ENCODE measurements at regions not wholly inside any gene's neighbourhood (a gene's known extent, or its start where the extent isn't known, plus 50 kb on each side); places are given as distances from the start of the nearest gene placed in this dataset.

DNA sequence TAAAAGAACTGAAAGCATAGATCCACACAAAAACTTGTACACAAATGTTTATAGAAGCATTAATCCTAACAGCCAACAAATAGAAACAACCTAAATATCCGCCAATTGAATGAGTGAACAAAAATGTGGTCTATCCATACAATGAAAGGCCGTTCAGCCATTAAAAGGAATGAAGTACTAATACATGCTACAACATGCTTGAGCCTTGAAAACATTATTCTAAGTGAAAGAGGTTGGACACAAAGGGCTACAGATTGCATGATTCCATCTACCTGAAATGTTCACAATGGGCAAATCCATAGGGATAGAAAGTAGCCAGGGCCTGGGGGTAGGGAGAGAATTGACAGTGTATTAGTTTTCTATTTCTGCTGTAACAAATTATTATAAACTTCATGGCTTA is 169.2 kb downstream of the SPCS3 start:
- TF ChIP-seq, protein P1, sequence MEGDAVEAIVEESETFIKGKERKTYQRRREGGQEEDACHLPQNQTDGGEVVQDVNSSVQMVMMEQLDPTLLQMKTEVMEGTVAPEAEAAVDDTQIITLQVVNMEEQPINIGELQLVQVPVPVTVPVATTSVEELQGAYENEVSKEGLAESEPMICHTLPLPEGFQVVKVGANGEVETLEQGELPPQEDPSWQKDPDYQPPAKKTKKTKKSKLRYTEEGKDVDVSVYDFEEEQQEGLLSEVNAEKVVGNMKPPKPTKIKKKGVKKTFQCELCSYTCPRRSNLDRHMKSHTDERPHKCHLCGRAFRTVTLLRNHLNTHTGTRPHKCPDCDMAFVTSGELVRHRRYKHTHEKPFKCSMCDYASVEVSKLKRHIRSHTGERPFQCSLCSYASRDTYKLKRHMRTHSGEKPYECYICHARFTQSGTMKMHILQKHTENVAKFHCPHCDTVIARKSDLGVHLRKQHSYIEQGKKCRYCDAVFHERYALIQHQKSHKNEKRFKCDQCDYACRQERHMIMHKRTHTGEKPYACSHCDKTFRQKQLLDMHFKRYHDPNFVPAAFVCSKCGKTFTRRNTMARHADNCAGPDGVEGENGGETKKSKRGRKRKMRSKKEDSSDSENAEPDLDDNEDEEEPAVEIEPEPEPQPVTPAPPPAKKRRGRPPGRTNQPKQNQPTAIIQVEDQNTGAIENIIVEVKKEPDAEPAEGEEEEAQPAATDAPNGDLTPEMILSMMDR (IDR thresholded peaks at IDR 0.05), result no peak
- TF ChIP-seq POLR2A (IDR thresholded peaks at IDR 0.05), result no peak
